Right lobe of liver (tissue), 6 donors: ENCODE measurements at regions not wholly inside any gene's neighbourhood (a gene's known extent, or its start where the extent isn't known, plus 50 kb on each side); places are given as distances from the start of the nearest gene placed in this dataset.

Source experiments
- ATAC-seq, 4 donors: fragments of 200-7000 bp; cut with Tn5 transposase; one replicate each; pipeline ENCODE4 v1.9.1; 2020; ENCODE audit warnings: mild to moderate bottlenecking in 4 of 4, moderate library complexity in 4 of 4
- DNase-seq, 3 donors: peaks; one replicate each; pipeline ENCODE4 v3.0.0-alpha.2; 2020
- H3K27ac ChIP-seq, 3 donors: fragments of 200-600 bp; one replicate each; pipeline ENCODE4 v1.8.0; 2022
- H3K27me3 ChIP-seq, 2 donors: fragments of 200-600 bp; one replicate each; pipeline ENCODE4 v1.8.0; 2022
- H3K36me3 ChIP-seq, 4 donors: fragments of 200-600 bp; sonication (generic) in 1 of 4; one replicate each; pipeline versions ENCODE4 v1.5.1 to v1.8.0; 2017 to 2022; ENCODE audit warnings: control low read depth in 1 of 4
- H3K4me1 ChIP-seq, 4 donors: fragments of 200-600 bp; sonication (generic) in 1 of 4; one replicate each; pipeline versions ENCODE4 v1.5.1 to v1.8.0; 2017 to 2022; ENCODE audit warnings: control low read depth in 1 of 4
- H3K4me3 ChIP-seq, 3 donors: fragments of 200-600 bp; one replicate each; pipeline ENCODE4 v1.8.0; 2022
- H3K9me3 ChIP-seq, 4 donors: fragments of 200-600 bp; sonication (generic) in 1 of 4; one replicate each; pipeline versions ENCODE4 v1.5.1 to v1.8.0; 2017 to 2022; ENCODE audit warnings: control low read depth in 1 of 4
- CTCF ChIP-seq, 4 donors: fragments of 200-600 bp in 3 of 4; fragments of 450-650 bp in 1 of 4; IDR thresholded peaks; one replicate each; pipeline versions ENCODE4 v1.5.1 to v1.8.0; 2016 to 2022; ENCODE audit warnings: antibody characterized with exemption in 4 of 4, mild to moderate bottlenecking in 2 of 4
- POLR2A ChIP-seq: fragments of 450-650 bp; IDR thresholded peaks from one replicate; pipeline ENCODE4 v1.6.1; 2017; ENCODE audit warnings: antibody characterized with exemption, mild to moderate bottlenecking
- WGBS: methylation state at CpG from one replicate; pipeline ENCODE4 v1.1.6; 2018; ENCODE audit warnings: low coverage, low lambda C conversion rate; ENCODE audit not compliant: insufficient coverage; ENCODE audit errors: missing lambda C conversion rate; 5-methylcytosine and 5-hydroxymethylcytosine counted together
- intact Hi-C, 2 donors: fragments of 100-400 bp; cut with DNase I; formaldehyde crosslinking; loops; one replicate each; pipeline versions ENCODE4 v1.11.2 to v1.14.1; 2022
- donor health status: DM: no; HTN: yes; CAD: no.
- donor health status: DM: no; HTN: no; CAD: no.
- donor health status: DM: no; HTN: no; CAD: no.
- donor health status: DM: no; HTN: yes; CAD: no.
- donor health status: DM: no; HTN: yes; CAD: no.

GRCh38 chr6:151186804-151187330 is 52.9 kb upstream of the AKAP12 start:
- Histone ChIP-seq H3K27ac (no peak overlapping the region), H3K27me3 (no peaks in the 10 kb centered on the region), H3K4me3 (no peak overlapping the region), H3K36me3 (no peaks in the 10 kb centered on the region), H3K4me1 (no peaks in the 10 kb centered on the region), H3K9me3 (no peaks in the 10 kb centered on the region)
- WGBS: 68% methylated on average over 2 of the region's 2 CpGs
- intact Hi-C loops: no loop called here
- no peak for ATAC-seq
- TF ChIP-seq POLR2A (no peak), CTCF (IDR thresholded peaks at IDR 0.05) (no peak)
- no peak for DNase-seq
